DND-41 (cell line): ENCODE measurements at regions not wholly inside any gene's neighbourhood (a gene's known extent, or its start where the extent isn't known, plus 50 kb on each side); places are given as distances from the start of the nearest gene placed in this dataset.

Experiments
- ATAC-seq: fragments of 200-7000 bp; cut with Tn5 transposase; 3 replicates; pipeline ENCODE4 v1.9.1; 2021; ENCODE audit warnings: low read depth; ENCODE audit not compliant: insufficient read depth
- DNase-seq: peaks from one replicate; pipeline ENCODE4 v3.0.0-alpha.2; 2020
- H2AFZ ChIP-seq: 2 replicates; pipeline ENCODE4 v1.6.0; 2012; ENCODE audit warnings: low read depth, low read length
- H3K27ac ChIP-seq: 2 replicates; pipeline ENCODE4 v1.5.1; 2012; ENCODE audit warnings: low read length, inconsistent platforms
- H3K27me3 ChIP-seq: fragments of 200-600 bp; sonication (generic); 2 replicates; pipeline ENCODE4 v1.6.0; 2012; ENCODE audit warnings: low read length, mild to moderate bottlenecking, inconsistent platforms; ENCODE audit not compliant: insufficient read depth, poor library complexity
- H3K36me3 ChIP-seq: 2 replicates; pipeline ENCODE4 v1.5.1; 2012; ENCODE audit warnings: low read length, inconsistent platforms; ENCODE audit not compliant: insufficient read depth
- H3K4me1 ChIP-seq: 2 replicates; pipeline ENCODE4 v1.5.1; 2012; ENCODE audit warnings: mild to moderate bottlenecking, low read length; ENCODE audit not compliant: insufficient read depth
- H3K4me2 ChIP-seq: 2 replicates; pipeline ENCODE4 v1.6.0; 2012; ENCODE audit warnings: mild to moderate bottlenecking, moderate library complexity, low read length, inconsistent platforms; ENCODE audit not compliant: insufficient read depth
- H3K4me3 ChIP-seq, 2 experiments: fragments of 200-600 bp in 1 of 2; shearing (Covaris generic) in 1 of 2; 2 replicates each; pipeline ENCODE4 v1.5.1; 2012 to 2016; ENCODE audit warnings: inconsistent platforms in 2 of 2, low read length in 2 of 2, mild to moderate bottlenecking in 2 of 2, low read depth in 1 of 2, moderate library complexity in 1 of 2
- H3K79me2 ChIP-seq: 2 replicates; pipeline ENCODE4 v1.6.0; 2012; ENCODE audit warnings: low read length, inconsistent platforms; ENCODE audit not compliant: insufficient read depth
- H3K9ac ChIP-seq: 2 replicates; pipeline ENCODE4 v1.6.0; 2012; ENCODE audit warnings: low read depth, mild to moderate bottlenecking, inconsistent platforms, low read length, moderate library complexity
- H3K9me3 ChIP-seq: 2 replicates; pipeline ENCODE4 v1.5.1; 2012; ENCODE audit warnings: low read length, moderate library complexity, mild to moderate bottlenecking, inconsistent platforms; ENCODE audit not compliant: insufficient read depth, severe bottlenecking
- H4K20me1 ChIP-seq: 2 replicates; pipeline ENCODE4 v1.6.0; 2012; ENCODE audit warnings: low read length; ENCODE audit not compliant: insufficient read depth
- EZH2 ChIP-seq: IDR thresholded peaks from 3 replicates; pipeline ENCODE4 v1.6.1; 2012; ENCODE audit warnings: borderline replicate concordance, low read depth, mild to moderate bottlenecking, moderate library complexity, low read length, inconsistent platforms; ENCODE audit not compliant: severe bottlenecking
- TF ChIP-seq, protein P1 (sequence below): IDR thresholded peaks from 2 replicates; pipeline ENCODE4 v1.5.1; 2012; ENCODE audit warnings: borderline replicate concordance, low read length, moderate library complexity, mild to moderate bottlenecking; ENCODE audit not compliant: poor library complexity, severe bottlenecking; ENCODE audit errors: extremely low read depth

DNA sequence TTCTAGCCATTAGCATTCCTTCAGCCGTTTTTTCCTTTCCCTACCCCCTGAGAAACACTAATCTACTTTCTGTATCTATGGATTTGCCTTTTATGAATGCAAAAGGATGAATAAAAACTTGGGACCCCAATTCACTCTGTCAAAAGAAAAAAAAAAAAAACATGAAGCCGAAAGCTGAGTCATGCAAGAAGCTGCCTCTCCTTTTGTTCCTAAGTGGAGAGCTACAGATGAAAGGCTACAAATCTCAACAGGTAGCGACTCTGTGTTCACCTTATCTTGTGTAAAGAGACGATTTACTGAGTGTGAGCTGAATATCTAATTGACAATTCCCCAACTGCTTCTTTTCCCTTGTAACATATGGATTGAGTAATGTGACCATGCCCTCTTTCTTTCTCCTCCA, 1072.8 kb downstream of the UQCRFS1 start:
- Histone ChIP-seq H4K20me1 (no peaks in the 10 kb centered on the region), H3K4me1 (no peaks in the 10 kb centered on the region), H3K79me2 (no peaks in the 10 kb centered on the region), H3K36me3 (no peaks in the 10 kb centered on the region), H3K9ac (no peak overlapping the region), H3K27ac (no peak overlapping the region), H3K4me3 (no peak overlapping the region), H3K27me3 (no peaks in the 10 kb centered on the region), H3K4me2 (no peak overlapping the region), H2AFZ (no peak overlapping the region), H3K9me3 (no peaks in the 10 kb centered on the region)
- TF ChIP-seq, protein P1, sequence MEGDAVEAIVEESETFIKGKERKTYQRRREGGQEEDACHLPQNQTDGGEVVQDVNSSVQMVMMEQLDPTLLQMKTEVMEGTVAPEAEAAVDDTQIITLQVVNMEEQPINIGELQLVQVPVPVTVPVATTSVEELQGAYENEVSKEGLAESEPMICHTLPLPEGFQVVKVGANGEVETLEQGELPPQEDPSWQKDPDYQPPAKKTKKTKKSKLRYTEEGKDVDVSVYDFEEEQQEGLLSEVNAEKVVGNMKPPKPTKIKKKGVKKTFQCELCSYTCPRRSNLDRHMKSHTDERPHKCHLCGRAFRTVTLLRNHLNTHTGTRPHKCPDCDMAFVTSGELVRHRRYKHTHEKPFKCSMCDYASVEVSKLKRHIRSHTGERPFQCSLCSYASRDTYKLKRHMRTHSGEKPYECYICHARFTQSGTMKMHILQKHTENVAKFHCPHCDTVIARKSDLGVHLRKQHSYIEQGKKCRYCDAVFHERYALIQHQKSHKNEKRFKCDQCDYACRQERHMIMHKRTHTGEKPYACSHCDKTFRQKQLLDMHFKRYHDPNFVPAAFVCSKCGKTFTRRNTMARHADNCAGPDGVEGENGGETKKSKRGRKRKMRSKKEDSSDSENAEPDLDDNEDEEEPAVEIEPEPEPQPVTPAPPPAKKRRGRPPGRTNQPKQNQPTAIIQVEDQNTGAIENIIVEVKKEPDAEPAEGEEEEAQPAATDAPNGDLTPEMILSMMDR, result no peak
- TF ChIP-seq EZH2, result no peak
- ATAC-seq (no peak), DNase-seq (no peak)

DNA sequence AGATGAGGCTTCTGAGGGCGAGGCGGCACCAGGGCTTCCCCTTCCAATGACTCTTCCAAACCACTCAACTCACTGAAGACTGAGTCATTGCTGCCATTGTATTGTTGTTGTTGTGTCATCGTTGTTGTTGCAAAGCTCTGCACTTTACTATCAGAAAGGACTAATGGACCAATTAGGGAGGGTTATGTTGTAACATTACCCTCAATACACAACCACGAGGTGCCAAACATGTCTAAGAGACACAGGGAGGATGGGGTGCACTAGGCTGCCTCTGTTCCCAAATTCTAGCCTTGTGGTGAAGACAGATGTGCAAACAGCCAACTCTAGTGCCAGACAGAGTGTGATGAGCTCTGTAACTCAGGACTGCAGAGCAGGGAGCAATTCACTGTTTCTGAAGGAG, 1075.2 kb downstream of the UQCRFS1 start:
- Histone ChIP-seq H2AFZ (no peak overlapping the region), H3K4me2 (no peak overlapping the region), H3K27ac (no peak overlapping the region), H3K9me3 (no peaks in the 10 kb centered on the region), H3K9ac (no peak overlapping the region), H3K36me3 (no peaks in the 10 kb centered on the region), H4K20me1 (no peaks in the 10 kb centered on the region), H3K4me1 (no peaks in the 10 kb centered on the region), H3K27me3 (no peaks in the 10 kb centered on the region), H3K79me2 (no peaks in the 10 kb centered on the region), H3K4me3 (no peak overlapping the region)
- ATAC-seq (no peak), DNase-seq (no peak)
- no peak for TF ChIP-seq EZH2
- TF ChIP-seq, protein P1, result no peak

DNA sequence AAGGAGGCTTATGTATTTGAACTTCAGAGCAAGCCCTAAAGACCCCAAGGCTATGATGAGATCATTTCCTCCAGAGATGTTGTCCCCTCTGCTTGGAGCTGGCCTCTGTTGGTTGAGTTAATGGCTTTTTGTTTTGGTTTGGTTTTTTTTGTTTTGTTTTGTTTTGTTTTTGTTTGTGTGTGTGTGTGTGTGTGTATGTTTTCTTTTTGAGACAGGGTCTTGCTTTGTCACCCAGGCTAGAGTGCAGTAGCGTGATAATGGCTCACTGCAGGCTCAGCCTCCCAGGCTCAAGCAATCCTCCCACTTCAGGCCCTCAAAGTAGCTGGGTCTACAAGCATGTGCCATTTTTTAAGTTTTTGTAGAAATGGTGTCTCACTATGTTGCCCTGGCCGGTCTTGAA, 1076.2 kb downstream of the UQCRFS1 start:
- ATAC-seq (no peak), DNase-seq (no peak)
- H3K9ac ChIP-seq, result no peak overlapping the region

More for the DNA sequence above, 1076.2 kb downstream of the UQCRFS1 start:
- Histone ChIP-seq H3K27ac (no peak overlapping the region), H3K9me3 (no peaks in the 10 kb centered on the region), H4K20me1 (no peaks in the 10 kb centered on the region), H3K36me3 (no peaks in the 10 kb centered on the region), H3K4me2 (no peak overlapping the region), H3K4me3 (no peak overlapping the region), H3K27me3 (no peaks in the 10 kb centered on the region), H3K4me1 (no peaks in the 10 kb centered on the region), H2AFZ (no peak overlapping the region), H3K79me2 (no peaks in the 10 kb centered on the region)
- TF ChIP-seq, protein P1, result no peak
- no peak for TF ChIP-seq EZH2
